ENCODE measurements at regions not wholly inside any gene's neighbourhood (a gene's known extent, or its start where the extent isn't known, plus 50 kb on each side); places are given as distances from the start of the nearest gene placed in this dataset.
"Not testable (repeated sequence)": the region's sequence is repeated elsewhere in the genome, so short reads cannot be mapped to it uniquely, and the experiment has no call there.

DNA sequence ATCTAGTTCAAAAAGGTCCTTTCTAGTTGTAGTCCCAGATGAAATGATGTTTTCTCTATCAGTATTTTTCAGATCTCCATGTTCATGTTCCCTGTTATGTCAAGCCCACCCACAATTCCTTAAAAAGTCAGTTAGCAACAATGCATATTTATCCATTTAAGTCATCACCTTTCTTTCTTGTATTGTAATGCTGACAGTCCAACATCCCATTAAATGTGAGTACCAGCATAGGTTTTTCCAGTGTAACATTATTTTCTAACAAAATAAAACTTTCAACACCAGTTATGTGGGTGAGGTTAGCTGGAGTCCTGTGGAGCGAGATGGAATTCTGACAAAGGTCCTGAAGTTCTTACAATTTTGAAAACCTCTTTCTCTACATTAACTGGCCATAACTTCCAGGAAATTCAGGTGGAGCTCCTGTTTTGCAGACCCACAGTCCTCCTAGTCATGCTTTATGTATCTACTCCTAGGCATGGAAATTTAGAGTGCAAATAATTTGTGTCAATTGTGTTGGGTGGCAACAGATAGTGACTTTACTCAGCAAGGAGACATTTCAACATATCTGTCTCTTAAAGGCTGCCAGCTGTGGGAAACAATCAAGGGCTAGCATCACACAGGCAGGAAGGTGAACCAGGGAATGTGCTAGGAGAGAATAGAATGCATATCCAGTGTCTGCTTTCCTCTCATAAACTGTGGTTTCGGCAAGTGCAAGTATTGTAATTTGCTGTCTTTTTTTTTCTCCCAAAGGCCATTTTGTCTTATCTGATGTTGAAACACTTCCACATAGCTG is 162.6 kb downstream of the MTERF1 start:
- DNase-seq, result no peak

DNA sequence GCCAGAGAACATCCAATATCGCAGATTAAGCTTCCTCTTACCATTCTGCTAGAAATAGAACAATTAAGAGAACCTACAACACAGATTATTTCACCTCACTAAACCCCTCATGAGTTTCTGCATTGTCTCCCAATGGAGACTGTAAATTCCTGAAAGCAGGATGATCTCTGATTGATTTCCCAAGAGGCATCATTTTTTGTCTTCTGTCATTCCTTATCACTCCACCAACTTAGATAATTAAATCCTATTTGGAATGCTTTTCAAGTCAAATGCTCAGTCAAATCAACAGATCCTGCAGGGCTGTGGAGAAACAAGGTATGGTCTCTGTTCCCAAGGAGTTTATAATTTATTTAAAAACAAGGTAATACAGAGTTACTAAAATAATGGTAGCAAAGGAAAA is 161.5 kb downstream of the MTERF1 start:
- DNase-seq, result no peak

DNA sequence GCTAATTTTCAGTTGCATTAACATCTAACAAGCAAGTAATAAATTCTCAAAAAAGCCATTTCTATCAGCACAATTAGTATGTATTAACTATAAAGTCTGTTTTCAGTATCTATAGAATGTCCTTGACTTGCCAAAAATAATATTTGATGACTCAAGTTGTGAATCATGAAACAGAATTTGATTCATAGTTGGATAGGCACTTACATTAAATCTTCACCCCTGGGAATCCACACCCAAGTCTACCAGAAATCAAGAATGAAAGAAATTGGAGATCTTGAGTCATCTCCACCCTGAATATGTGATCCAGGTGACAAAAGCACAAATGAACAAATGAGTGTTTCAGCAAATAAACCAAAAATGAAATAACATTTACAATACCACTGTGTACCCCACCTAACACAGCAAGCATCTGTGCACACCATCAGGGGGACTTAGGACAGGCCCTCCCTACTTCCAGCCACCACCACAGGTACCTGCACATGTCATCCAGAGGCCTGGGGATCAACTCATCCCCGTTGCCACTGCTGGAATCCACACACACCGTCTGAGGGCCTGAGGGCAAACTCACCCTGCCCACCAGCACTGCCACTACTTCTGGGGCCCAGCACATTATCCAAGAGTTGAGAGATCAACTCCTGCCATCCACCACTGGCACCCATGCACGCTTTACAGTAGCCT is 160.1 kb downstream of the MTERF1 start:
- DNase-seq, result no peak

DNA sequence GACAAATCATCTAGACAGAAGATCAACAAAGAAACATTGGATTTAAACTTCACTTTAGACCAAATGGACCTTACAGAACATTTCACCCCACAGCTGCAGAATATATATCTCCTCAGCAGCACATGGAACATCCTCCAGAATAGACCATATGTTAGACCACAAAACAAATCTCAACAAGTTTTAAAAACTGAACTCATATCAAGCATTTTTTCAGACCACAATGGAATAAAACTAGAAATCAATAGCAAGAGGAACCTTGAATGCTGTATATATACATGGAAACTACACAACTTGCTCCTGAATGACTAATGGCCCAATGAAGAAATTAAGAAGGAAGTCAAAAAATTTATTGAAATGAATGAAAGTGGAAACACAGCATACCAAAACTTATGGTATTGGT is 157.7 kb downstream of the MTERF1 start:
- no peak for DNase-seq

- not testable (repeated sequence) for DNase-seq
Observed at GRCh38 chr7:91729046-91729445, 151.5 kb downstream of the MTERF1 start.

DNA sequence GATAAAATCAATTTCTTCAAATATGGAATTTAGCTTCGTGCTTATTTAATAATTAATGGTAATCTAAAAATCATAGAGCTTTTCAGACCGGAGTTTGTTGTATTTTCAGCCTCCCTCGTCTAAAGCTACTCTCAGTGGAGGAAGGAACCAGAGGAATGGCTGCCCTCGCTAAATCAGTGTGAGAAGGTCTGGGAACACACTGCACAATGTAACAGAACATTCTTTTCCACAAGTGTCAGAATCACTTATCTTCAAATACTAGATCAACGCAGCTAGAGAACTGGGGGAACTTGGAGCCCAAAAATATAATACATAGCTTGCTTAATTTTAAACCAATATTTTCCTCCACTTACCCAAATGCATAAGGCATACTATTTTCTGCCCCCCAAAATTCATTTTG is 148.5 kb downstream of the MTERF1 start:
- DNase-seq, result no peak

GRCh38 chr7:91749418-91749817 is 131.1 kb downstream of the MTERF1 start:
- DNase-seq, result no peak

GRCh38 chr7:91750091-91750490 is 130.4 kb downstream of the MTERF1 start:
- no peak for DNase-seq

DNA sequence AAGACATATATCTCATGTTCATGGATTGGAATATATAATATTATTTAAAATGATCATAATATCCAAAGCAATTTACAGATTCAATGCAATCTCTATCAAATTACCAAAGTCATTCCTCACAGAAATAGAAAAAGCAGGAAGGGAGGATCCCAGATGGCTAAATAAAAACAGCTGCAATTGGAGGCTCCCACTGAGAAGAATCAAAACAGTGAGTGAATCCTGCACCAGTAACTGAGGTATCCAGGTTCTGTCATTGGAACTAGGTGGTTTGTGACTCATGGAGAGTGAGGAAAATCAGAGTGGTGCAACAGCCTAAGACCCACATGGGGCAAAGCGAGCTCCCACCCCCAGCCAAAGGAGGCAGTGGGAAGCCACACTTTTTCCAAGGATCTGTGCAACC is 128.4 kb downstream of the MTERF1 start:
- DNase-seq, result no peak

DNA sequence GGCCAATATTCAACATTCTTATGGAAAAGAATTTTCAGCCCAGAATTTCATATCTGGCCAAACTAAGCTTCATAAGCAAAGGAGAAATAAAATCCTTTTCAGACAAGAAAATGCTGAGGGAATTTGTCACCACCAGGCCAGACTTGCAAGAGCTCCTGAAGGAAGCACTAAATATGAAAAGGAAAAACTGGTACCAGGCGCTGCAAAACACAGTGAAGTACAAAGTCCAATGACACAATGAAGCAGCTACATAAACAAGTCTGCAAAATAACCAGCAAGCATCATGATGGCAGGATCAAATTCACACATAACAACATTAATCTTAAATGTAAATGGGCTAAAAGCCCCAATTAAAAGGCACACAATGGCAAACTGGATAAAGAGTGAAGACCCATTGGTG is 126.2 kb downstream of the MTERF1 start:
- not testable (repeated sequence) for DNase-seq

- DNase-seq, result not testable (repeated sequence)
Observed at GRCh38 chr7:91755121-91755520, 125.4 kb downstream of the MTERF1 start.

DNA sequence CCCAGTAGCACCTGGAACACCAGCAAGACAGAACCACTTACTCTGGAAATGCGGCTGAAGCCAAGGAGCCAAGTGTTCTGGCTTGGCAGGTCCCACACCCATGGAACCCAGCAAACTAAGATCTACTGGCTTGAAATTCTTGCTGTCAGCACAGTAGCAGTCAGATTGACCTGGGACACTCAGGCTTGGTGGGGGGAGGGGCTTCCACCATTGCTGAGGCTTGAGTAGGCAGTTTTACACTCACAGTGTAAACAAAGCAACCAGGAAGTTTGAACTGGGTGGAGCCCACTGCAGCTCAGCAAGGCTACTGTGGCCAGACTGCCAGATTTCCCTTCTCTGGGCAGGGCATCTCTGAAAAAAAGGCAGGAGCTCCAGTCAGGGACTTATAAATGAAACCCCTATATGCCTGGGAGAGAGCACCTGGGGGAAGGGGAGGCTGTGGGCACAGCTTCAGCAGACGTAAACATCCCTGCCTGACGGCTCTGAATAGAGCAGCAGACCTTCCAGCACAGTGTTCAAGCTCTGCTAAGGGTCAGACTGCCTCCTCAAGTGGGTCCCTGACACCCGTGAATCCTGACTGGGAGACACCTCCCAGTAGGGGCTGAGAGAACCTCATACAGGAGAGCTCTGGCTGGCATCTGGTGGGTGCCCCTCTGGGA is 121.2 kb downstream of the MTERF1 start:
- DNase-seq, result no peak

- no peak for DNase-seq
Observed at GRCh38 chr7:91767820-91768219, 112.7 kb downstream of the MTERF1 start.

GRCh38 chr7:91771394-91771793 is 109.1 kb downstream of the MTERF1 start:
- DNase-seq, result no peak

GRCh38 chr7:91771921-91772815 is 108.3 kb downstream of the MTERF1 start:
- no peak for DNase-seq

DNA sequence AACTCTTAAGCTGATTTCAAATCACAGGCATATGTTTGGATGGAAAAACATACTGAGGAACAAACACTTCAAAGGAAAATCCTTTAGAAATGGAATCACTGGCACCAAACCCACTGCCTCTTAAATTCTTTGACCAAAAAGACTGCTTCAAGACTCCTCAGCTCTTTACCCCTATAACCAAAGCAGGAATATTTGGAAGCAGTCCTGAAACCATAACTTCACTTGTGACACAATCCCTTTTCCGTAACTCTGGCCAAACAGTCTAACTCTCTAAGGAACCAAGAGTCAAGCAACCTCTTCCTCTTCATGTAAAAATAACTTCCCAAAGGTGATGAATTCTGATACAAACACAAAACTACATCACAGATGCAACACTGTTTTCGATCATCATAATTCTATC is 104.3 kb downstream of the MTERF1 start:
- DNase-seq, result no peak

- no peak for DNase-seq
Observed at GRCh38 chr7:91777522-91777921, 103.0 kb downstream of the MTERF1 start.

DNA sequence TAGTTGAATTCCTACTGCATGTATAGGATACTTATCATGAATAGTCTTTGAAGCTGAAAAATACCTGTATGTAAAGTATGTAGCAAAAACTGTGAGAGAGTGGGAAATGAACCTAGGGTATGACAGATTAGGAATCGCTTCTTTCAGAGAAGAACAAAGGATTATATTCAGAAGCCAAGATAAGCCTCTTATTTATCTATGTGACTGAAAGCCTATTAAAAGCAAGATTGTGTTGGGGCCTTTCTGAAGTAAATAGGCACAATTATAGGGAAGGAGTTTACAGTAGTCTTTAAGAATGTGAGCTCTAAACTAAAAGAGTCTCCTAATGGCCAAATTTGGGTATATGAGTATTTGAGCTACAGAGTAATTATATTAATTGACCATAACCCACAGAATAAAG is 102.1 kb downstream of the MTERF1 start:
- no peak for DNase-seq

DNA sequence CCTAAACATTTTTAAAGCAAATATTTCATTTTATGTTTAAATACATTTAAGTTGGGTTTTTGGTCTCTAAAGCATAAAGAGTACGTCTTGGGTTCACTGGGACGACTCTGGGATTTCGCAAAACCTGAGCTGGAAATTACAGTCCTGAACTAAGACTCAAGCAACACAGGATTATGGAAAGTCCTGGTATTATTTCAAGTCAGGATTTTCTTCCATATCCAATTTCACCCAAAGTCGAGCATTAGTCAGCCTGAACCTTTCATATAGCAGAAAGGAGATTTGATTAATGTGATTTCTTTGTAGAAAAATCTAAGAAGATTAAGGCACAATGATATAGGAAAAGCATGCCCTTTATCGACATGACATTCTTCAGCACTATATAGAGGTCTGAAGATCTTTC is 100.0 kb downstream of the MTERF1 start:
- DNase-seq, result no peak

DNA sequence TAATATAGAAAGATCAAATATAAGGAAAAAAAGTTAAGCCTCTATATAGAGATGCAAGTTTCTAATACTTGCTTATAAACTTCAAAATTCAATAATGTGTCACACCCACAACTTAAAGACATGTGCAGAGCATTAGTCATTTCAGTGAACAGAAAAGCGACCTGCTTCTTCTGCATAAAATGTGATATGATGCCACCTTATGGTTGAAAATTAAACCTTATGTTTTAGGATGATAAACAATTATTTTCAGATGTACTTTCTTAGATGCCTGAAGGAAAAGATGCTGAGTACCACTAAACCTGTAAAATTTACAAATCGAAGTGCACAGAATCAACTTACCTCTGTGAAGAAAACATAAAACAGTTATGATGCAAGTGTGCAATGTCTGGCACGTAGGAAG is 96.0 kb downstream of the MTERF1 start:
- peak; percentile 13 to 48 for DNase-seq

GRCh38 chr7:91787931-91788330 is 92.6 kb downstream of the MTERF1 start:
- DNase-seq, result no peak

DNA sequence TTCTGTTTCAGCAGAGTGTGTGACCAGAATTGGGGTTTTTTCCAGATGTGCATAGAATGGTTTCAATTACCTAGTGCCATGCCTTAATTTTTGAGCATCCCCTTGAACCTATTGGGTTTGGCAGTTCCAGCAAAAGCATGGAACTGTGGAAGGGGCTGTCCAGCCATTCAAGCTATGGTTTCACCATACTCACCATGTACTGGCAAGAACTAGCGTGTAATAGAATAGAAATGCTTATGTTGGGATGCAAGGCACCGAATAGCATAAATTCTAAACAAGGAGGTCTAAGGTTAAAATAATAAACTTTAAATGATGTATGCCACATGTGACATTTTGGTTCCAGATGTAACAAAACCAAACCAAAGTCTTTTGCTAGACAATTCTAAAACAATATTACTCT is 91.4 kb downstream of the MTERF1 start:
- no peak for DNase-seq

DNA sequence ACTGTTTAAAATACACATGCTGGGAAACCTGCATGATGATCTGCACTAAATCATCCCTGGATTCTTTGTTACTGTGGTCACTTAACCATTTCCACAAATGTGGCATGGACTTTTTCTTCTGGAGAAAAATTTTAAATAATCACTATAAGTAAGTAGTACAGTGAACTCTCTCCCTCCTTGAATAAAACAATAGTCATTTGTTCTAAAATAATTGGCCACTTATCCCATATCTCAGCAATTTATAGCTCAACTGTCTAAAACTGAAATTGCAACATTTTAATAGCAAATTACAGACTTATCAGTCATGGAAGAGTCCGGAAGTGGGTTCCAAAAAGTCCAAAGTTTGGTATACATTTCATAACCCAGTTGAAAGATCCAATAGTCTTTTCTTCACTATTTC is 90.9 kb downstream of the MTERF1 start:
- no peak for DNase-seq
